ENCODE measurements at regions not wholly inside any gene's neighbourhood (a gene's known extent, or its start where the extent isn't known, plus 50 kb on each side); places are given as distances from the start of the nearest gene placed in this dataset.

DNA sequence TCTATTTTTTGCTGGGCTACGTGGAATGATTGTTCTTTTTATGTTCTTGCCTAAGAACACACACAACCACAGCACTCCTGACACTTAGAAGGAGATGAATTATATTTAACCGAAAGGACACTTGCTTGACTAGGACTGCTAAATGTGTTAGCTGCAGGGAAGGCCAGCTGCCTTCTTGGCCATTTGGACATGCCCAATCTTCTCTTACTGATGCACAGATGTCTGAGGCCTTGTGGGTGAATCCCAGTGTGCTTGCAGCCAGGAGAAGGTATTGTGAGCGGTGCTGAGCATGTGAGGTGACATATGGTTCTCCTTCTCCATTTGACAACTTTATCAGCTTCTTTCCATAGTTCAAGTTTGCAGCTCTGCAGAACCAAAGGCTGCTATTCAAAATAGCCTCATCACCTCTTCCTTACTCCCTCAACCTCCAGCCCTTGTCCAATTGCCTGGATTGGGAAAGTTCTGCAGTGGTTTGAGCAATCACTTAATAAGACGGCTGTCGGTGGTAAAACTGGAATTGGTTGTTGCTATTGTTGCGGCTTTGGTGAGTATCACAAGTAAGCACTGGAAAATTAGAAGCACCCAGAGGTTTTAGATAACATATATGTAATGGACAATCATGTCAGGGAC lies 1113.3 kb downstream of the TSN start:
- no peaks in the 10 kb centered on the region for H3K9me2 ChIP-seq (replicated peaks; ENCODE audit: control insufficient read depth, low read length)
- H3K27me3 ChIP-seq (ENCODE audit: control insufficient read depth, low read length), result no peaks in the 10 kb centered on the region
- no peaks in the 10 kb centered on the region for H3K4me1 ChIP-seq (ENCODE audit: control insufficient read depth, low read length)
- no peaks in the 10 kb centered on the region for H3K79me2 ChIP-seq (ENCODE audit: control insufficient read depth, low read length)
- no peaks in the 10 kb centered on the region for H3K36me3 ChIP-seq (ENCODE audit: control insufficient read depth, low read length)
- H4K20me1 ChIP-seq (ENCODE audit: control insufficient read depth, insufficient read depth, low read depth, low read length), result no peaks in the 10 kb centered on the region
- no peak overlapping the region for H3K4me2 ChIP-seq (ENCODE audit: low read length)
- H3F3A ChIP-seq (ENCODE audit: control insufficient read depth, insufficient read depth), result no peaks in the 10 kb centered on the region
- H3K4me3 ChIP-seq (ENCODE audit: low read length), result no peak overlapping the region
- no peak for TF ChIP-seq EZH2phosphoT487 (IDR thresholded peaks at IDR 0.05; ENCODE audit: borderline replicate concordance, low read length)
- no peak for TF ChIP-seq CTCF (IDR thresholded peaks at IDR 0.05; ENCODE audit: low read depth, low read length, poor library complexity, severe bottlenecking)
- H3K27ac ChIP-seq (ENCODE audit: low read depth, low read length), result no peak overlapping the region
- H3K9me3 ChIP-seq (ENCODE audit: control insufficient read depth, insufficient read depth, low read length), result no peaks in the 10 kb centered on the region

- Histone ChIP-seq H4K20me1 (ENCODE audit: control insufficient read depth, insufficient read depth, low read depth, low read length) (no peaks in the 10 kb centered on the region), H3K27ac (ENCODE audit: low read depth, low read length) (no peak overlapping the region), H3K4me3 (ENCODE audit: low read length) (no peak overlapping the region), H3K9me2 (replicated peaks; ENCODE audit: control insufficient read depth, low read length) (0 out of 2 replicates have a peak, but pooled peaks cover 2% of the 10 kb centered on the region), H3K9me3 (ENCODE audit: control insufficient read depth, insufficient read depth, low read length) (no peaks in the 10 kb centered on the region), H3F3A (ENCODE audit: control insufficient read depth, insufficient read depth) (no peaks in the 10 kb centered on the region), H3K4me1 (ENCODE audit: control insufficient read depth, low read length) (no peaks in the 10 kb centered on the region), H3K27me3 (ENCODE audit: control insufficient read depth, low read length) (no peaks in the 10 kb centered on the region), H3K36me3 (ENCODE audit: control insufficient read depth, low read length) (no peaks in the 10 kb centered on the region), H3K4me2 (ENCODE audit: low read length) (no peak overlapping the region), H3K79me2 (ENCODE audit: control insufficient read depth, low read length) (no peaks in the 10 kb centered on the region)
- TF ChIP-seq CTCF (IDR thresholded peaks at IDR 0.05; ENCODE audit: low read depth, low read length, poor library complexity, severe bottlenecking), result no peak
- TF ChIP-seq EZH2phosphoT487 (IDR thresholded peaks at IDR 0.05; ENCODE audit: borderline replicate concordance, low read length), result no peak
Observed at GRCh38 chr2:122873951-122874350, 1118.5 kb downstream of the TSN start.

- Histone ChIP-seq H3K4me3 (ENCODE audit: low read length) (no peak overlapping the region), H3K27me3 (ENCODE audit: control insufficient read depth, low read length) (no peaks in the 10 kb centered on the region), H3K4me2 (ENCODE audit: low read length) (no peak overlapping the region), H3K36me3 (ENCODE audit: control insufficient read depth, low read length) (no peaks in the 10 kb centered on the region), H3K79me2 (ENCODE audit: control insufficient read depth, low read length) (no peaks in the 10 kb centered on the region), H3F3A (ENCODE audit: control insufficient read depth, insufficient read depth) (no peaks in the 10 kb centered on the region), H3K4me1 (ENCODE audit: control insufficient read depth, low read length) (no peaks in the 10 kb centered on the region), H4K20me1 (ENCODE audit: control insufficient read depth, insufficient read depth, low read depth, low read length) (no peaks in the 10 kb centered on the region), H3K27ac (ENCODE audit: low read depth, low read length) (no peak overlapping the region), H3K9me2 (replicated peaks; ENCODE audit: control insufficient read depth, low read length) (0 out of 2 replicates have a peak, but pooled peaks cover 2% of the 10 kb centered on the region), H3K9me3 (ENCODE audit: control insufficient read depth, insufficient read depth, low read length) (no peaks in the 10 kb centered on the region)
- TF ChIP-seq EZH2phosphoT487 (IDR thresholded peaks at IDR 0.05; ENCODE audit: borderline replicate concordance, low read length), result no peak
- no peak for TF ChIP-seq CTCF (IDR thresholded peaks at IDR 0.05; ENCODE audit: low read depth, low read length, poor library complexity, severe bottlenecking)
Observed at GRCh38 chr2:122875091-122875865, 1119.8 kb downstream of the TSN start.
